Fibroblast of pulmonary artery (primary cell): ENCODE measurements at regions not wholly inside any gene's neighbourhood (a gene's known extent, or its start where the extent isn't known, plus 50 kb on each side); places are given as distances from the start of the nearest gene placed in this dataset.

Experiments
- DNase-seq: peaks from one replicate; pipeline ENCODE4 v3.0.0-alpha.2; 2010; ENCODE audit warnings: low read depth
- H3K4me3 ChIP-seq: replicated peaks from 2 replicates; pipeline ENCODE4 v1.5.1; 2011; ENCODE audit warnings: low read depth, mild to moderate bottlenecking, control low read depth, low read length, moderate library complexity
- CTCF ChIP-seq: IDR thresholded peaks from 2 replicates; pipeline ENCODE4 v1.5.1; 2011; ENCODE audit warnings: mild to moderate bottlenecking, control low read depth, low read length, inconsistent platforms; ENCODE audit errors: missing control alignments

- no peak for DNase-seq
- TF ChIP-seq CTCF: no peak
Observed at GRCh38 chr18:55811925-55812324, 223.9 kb upstream of the TCF4 start.

GRCh38 chr18:55805666-55806065, 217.7 kb upstream of the TCF4 start:
- H3K4me3 ChIP-seq: no peak overlapping the region
- no peak for DNase-seq
- TF ChIP-seq CTCF: no peak

More at GRCh38 chr18:55811925-55812324, 223.9 kb upstream of the TCF4 start:
- no peak overlapping the region for H3K4me3 ChIP-seq

GRCh38 chr18:55795101-55795669, 207.2 kb upstream of the TCF4 start:
- no peak for TF ChIP-seq CTCF
- DNase-seq: no peak
- no peak overlapping the region for H3K4me3 ChIP-seq

- no peak for DNase-seq
- no peak overlapping the region for H3K4me3 ChIP-seq
- TF ChIP-seq CTCF: no peak
Observed at GRCh38 chr18:55794288-55795052, 206.5 kb upstream of the TCF4 start.

GRCh38 chr18:55790296-55790695, 202.3 kb upstream of the TCF4 start:
- no peak for TF ChIP-seq CTCF
- no peak overlapping the region for H3K4me3 ChIP-seq
- DNase-seq: peak; percentile 85

GRCh38 chr18:55787536-55788073, 199.6 kb upstream of the TCF4 start:
- TF ChIP-seq CTCF: no peak
- no peak overlapping the region for H3K4me3 ChIP-seq
- no peak for DNase-seq
